Iris pigment epithelial cell (primary cell): ENCODE measurements at regions not wholly inside any gene's neighbourhood (a gene's known extent, or its start where the extent isn't known, plus 50 kb on each side); places are given as distances from the start of the nearest gene placed in this dataset.

ENCODE experiments used
- DNase-seq: peaks from one replicate; pipeline ENCODE4 v3.0.0-alpha.2; 2011; ENCODE audit warnings: low read depth

GRCh38 chr7:42617806-42618457 is 293.9 kb downstream of the C7orf25 start:
- no peak for DNase-seq

GRCh38 chr7:42617071-42617765 is 294.7 kb downstream of the C7orf25 start:
- no peak for DNase-seq

- no peak for DNase-seq
Observed at GRCh38 chr7:42614636-42615035, 297.2 kb downstream of the C7orf25 start.

- peak; percentile 28 for DNase-seq
Observed at GRCh38 chr7:42611961-42612360, 299.9 kb downstream of the C7orf25 start.

DNA sequence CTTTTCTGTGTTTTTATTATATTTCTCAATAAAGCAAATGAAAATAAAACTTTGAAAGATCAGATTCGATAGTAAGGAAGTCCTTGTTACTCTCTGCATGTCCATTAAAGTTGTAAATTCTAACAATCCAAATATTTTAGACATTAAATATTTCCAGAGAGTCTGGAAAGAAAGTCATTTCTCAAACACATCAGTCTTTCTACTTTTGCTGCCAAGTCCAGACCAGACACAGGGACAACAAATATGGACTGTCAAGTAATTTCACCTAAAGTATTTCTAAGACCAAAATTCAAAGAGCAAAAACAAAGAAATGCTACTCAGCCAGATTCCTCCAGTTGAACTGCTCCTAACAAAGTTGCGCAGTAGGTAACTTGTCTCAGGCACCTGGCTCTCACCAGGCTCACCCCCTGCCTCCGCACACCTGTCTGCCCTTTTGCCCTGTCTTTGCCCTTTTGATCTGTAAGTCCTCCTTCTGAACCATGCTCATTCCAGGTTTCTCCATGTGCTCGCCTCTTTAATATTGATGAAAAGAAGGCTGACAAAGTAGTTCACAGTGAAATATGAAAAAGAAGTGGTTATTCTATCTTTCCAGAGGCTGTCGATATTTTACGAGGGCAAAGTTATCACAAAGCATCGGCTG is 300.5 kb downstream of the C7orf25 start:
- DNase-seq: no peak

GRCh38 chr7:42606193-42606905 is 305.5 kb downstream of the C7orf25 start:
- DNase-seq: peak; percentile 26

DNA sequence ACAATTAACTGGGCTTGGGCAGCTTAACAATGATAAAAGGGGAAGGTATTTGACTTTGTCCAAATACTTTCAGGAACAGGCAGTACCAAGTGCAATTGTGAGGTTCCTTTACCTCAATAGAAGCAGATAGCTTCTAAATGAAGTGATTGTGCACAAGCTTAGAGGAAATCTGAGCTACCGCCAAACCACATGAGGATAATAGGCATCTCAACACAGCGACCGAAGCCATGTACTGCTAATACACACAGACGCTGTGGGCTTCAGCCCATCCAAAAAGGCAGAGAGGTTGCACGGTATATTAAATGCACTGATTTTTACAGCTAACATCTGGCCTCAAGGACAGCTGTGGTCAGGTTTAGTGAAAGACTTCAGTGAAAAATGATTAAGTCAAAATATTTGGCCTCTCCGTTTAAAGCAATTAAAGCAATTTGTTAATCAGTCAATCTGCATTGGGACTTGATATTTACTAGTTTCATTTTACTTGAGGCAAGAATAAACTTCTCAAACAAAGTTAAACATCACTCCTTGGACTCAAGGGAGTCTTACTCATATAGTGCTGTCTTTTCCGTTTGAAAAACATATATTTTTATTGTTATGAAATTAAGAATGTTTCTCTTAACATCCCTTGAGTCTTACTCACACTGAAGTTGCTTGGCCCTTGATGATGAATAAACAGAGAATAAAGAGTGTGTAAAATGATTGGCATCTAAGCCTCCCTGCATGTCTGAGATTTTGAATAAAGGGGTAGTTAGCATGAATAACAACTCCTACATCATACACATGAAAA is 306.3 kb downstream of the C7orf25 start:
- DNase-seq: peak; percentile 59

GRCh38 chr7:42603496-42603895 is 308.4 kb downstream of the C7orf25 start:
- no peak for DNase-seq

DNA sequence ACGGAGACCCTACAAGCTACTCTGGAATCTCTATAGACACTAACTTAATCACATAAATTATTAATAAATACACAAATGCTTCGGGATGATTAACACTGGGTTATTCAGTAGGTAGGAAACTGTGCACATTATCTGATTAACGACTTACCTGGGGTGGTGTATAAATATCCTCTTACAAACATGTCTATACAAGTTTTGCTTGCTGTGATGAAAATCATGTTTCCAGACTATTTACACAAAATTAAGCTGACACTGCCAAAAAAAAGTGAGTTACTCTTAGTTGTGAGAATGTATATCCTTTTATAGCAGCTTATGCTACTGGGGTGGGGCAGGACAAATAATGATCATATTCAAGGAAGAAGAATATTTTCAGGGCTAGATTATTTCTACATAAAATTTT is 314.6 kb downstream of the C7orf25 start:
- DNase-seq: no peak

DNA sequence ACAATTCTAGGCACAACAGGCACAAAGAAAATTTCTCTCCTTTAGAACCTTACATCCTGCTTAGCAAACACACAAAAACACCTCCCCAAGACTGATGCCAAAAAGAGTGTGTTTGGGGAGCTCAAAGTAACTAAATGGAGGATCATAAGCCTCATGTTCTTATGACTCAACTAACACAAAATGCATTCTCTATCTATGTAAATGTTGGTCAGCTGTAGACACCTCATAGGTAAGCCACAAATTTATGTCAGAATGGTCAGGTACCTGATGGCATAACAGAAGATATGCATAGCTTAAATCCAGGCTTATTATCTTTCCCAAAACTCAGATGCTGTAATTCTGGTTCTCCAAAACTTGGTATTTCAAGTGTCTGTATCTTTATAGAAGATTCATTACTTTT is 315.1 kb downstream of the C7orf25 start:
- no peak for DNase-seq

DNA sequence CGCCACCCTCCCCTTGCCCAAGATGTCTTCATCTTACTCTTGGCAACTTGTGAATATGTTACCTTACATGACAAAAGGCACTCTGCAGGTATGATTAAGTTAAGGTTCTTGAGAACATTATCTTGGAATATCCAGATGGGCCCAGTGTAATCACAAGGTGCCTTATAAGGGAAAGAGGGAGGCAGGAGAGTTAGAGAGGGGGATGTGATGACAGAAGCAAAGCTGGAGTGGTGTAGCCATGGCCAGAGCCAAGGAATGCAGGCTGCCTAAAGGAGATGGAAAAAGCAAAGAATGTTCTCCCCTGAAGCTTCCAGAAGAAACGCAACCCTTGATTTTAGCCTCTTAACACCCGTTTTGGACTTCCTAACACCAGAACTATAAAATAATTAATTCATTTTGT is 318.0 kb downstream of the C7orf25 start:
- no peak for DNase-seq

DNA sequence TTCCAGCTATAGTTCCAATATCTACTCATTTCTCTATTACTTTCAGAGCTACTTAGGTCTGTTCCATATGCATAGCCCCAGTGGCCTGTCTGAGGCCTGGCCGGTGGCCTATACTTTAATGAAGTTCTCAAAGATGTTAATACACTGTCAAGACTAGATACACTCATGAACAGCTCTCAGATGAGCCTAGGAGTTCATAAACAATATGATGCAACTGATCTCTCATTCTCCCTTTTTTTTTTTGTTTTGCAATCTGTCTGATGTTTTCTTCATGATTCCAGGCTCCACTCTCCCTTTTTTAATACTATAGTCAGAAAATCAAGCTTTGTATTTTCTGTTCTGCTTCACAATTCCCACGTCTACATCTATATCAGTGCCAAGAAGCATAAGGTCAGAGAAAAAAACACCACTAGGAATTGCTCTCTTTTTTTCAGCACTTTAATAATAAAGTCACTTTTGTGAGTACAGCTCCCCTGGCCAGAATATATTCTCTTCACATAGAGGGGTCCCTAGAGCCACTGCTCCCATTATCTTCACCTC is 321.0 kb downstream of the C7orf25 start:
- DNase-seq: no peak

DNA sequence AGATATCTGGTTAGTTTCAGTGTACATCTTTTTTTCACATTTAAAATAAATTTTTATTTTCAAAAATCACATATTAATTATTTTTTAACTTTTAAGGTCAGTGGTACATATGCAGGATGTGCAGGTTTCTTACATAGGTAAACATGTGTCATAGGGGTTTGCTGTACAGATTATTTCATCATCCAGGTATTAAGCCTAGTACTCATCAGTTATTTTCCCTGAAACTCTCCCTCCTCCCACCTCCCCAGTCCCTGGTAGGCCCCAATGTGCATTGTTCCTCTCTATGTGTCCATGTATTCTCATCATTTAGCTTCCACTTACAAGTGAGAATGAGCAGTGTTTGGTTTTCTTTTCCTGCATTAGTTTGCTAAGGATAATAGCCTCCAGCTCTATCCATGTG is 323.0 kb downstream of the C7orf25 start:
- no peak for DNase-seq

GRCh38 chr7:42587806-42588205 is 324.1 kb downstream of the C7orf25 start:
- no peak for DNase-seq

DNA sequence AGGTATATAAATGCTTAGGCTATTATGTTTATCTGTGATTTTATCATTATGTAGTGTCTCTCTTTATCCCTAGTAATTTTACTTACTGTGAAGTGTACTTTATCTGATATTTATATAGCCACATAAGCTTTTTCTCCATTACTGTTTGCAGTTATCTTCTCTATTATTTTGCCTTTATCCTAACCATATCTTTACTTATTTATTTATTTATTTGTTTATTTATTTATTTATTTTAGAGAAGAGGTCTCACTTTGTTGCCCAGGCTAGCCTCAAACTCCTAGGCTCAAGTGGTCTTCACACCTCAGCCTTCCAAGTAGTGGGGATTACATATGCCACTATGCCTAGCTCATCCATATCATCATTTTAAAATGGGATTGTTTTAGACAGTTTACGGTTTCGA is 331.8 kb downstream of the C7orf25 start:
- no peak for DNase-seq

DNA sequence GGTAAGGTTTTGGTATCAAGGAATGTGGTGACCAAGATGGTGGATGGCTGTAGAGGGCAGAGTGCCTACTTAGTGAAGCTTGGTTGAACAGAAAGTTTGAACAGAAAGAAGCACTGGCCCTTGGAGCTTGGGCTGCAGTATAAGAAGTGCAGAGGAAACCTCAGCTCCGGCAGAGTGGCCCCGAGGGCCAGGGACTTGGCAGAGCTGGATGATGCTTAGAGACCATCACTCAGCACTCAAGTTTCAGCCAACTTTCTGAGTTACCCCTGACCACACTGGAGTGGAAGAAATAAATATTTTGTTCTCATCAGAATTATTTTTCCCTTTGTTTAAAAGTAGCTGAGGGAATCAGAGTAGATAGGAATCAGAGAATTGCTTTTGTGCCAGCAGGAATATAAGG is 336.7 kb downstream of the C7orf25 start:
- DNase-seq: no peak

- no peak for DNase-seq
Observed at GRCh38 chr7:42574685-42575084, 337.2 kb downstream of the C7orf25 start.

DNA sequence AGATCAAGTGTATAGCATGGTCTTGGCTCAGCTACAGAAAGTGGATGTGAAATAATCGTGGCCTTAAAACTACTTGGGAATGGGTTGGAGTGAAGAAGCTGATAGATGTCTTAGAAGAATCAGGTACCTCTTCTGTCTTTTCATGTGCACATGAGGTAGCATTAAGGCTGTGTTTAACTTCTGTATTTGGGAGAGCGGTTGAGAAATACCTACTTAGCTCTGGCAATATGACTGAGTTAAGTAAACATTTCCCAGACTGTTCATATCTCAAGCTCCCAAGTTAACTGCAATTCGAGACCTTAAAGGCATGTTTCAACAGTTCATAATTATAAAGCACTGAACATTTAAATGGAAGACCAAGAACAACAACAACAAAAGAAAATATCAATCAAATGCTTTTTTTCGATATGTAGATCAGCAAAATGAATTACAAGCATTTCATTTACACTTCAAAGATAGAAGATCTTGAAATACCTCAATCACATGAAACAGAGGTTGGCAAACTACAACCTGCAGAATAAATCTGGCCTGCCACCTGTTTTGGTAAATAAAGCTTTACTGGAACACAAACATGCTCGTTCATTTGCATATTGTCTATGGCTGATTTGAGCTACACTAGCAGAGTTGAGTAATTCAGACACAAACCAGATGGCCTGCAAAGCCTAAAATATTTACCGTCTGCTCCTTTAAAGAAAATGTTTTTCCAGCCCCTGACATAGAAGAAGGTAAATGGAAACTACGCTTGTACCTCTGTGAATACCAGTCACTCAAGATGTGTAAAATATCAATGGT is 337.1 kb upstream of the GLI3 start:
- peak; percentile 82 for DNase-seq

DNA sequence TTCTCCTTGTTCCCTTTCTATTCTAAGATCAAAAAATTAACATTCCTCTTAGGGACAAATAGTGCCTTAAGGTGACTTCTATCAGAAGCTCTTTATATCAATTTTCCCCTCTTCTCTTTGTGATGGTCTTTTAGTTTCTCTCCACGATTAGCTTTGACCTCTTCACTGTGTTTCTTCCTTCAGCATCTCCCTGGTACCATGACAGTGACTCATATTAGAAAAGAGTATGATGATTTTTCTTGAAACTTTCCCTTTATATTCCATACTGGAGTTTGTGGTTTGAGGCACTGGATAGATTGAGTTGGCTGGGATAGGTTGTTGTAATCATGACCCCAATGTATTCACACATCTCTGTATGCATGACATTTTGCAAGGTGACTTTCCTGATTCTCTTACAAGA is 335.6 kb upstream of the GLI3 start:
- DNase-seq: no peak

DNA sequence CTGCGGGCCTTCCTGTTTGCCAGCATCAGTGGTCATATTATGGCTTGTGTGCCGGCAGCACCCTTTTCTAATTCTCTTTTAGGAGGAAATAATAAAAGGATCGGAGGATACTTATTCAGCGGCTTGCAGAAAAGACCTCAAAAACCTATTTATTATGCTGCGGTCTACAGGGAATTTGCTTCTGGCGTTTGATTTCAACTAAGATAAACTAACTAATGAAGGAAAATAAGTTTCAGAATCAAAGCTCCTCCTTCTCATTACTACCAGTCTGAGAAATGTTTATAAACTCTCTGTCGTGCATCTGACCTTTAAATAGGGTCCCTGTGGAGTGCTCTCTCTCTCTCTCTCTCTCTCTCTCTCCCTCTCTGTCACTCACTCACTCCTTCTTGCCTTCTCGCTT is 335.0 kb upstream of the GLI3 start:
- peak; percentile 38 for DNase-seq

DNA sequence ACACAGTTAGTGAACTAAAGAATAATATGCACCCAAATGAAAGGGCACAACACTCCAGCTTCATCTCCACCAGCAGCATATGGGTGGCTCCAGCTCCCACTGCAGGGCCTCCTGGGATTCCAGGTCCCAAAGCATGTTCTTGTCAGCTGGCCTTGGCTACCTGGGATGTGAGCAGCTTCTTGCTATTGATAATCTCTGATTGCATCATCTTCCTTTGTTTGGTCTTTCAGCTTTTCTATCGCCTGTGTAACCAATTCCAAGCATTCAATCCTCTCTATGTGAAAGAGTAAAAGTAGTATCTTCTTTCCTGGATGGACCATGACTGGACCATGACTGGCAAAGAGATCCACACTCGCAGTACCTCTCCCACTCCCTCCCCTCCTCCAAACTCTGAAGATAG is 333.9 kb upstream of the GLI3 start:
- no peak for DNase-seq
